HepG2 (cell line): ENCODE measurements at regions not wholly inside any gene's neighbourhood (a gene's known extent, or its start where the extent isn't known, plus 50 kb on each side); places are given as distances from the start of the nearest gene placed in this dataset.

ENCODE experiments used
- ATAC-seq: fragments of 200-7000 bp; cut with Tn5 transposase; 3 replicates; pipeline ENCODE4 v1.9.1; 2020; ENCODE audit warnings: mild to moderate bottlenecking, moderate library complexity
- BruUV-seq: library from RNA; stranded (reverse); fragments of 400-500 nt; replicated peaks from 2 replicates; lab custom pipeline; 2021; lab: Mats Ljungman, UMichigan
- CTCF ChIA-PET: fragments of 300-600 bp; formaldehyde crosslinking; extraction: SDS; loops from one replicate; lab custom pipeline; 2021; ENCODE audit warnings: low total read pairs, inconsistent platforms, low intra/inter-chr PET ratio; lab: Yijun Ruan, JAX
- POLR2A ChIA-PET: fragments of 350-600 bp; sonication (Branson Sonifier 250); formaldehyde crosslinking; loops from one replicate; lab custom pipeline; 2020; ENCODE audit warnings: antibody characterized with exemption, inconsistent platforms; lab: Yijun Ruan, JAX
- DNase-seq: peaks from one replicate; pipeline ENCODE4 v3.0.0-alpha.2; 2015; ENCODE audit warnings: low spot score
- FAIRE-seq: peaks from 3 replicates; lab custom pipeline; 2011; peaks lifted over from hg19 to GRCh38; lab: Jason Lieb, UNC
- H2AFZ ChIP-seq: one replicate; pipeline ENCODE4 v1.6.1; 2011; ENCODE audit warnings: low read length, inconsistent platforms
- H3K27ac ChIP-seq: fragments of 300-600 bp; 3 replicates; pipeline ENCODE4 v1.8.0; 2011; ENCODE audit warnings: mixed run types, mild to moderate bottlenecking, mixed read lengths, low read length, inconsistent platforms; ENCODE audit not compliant: insufficient read depth; ENCODE audit errors: extremely low read length
- H3K27me3 ChIP-seq, 2 experiments: fragments of 200-600 bp in 1 of 2; 2 replicates in 1 of 2; 3 replicates in 1 of 2; pipeline versions ENCODE4 v1.6.0 to v1.8.0; 2011; ENCODE audit warnings: low read length in 2 of 2, mild to moderate bottlenecking in 2 of 2, moderate library complexity in 2 of 2, inconsistent platforms in 1 of 2; ENCODE audit not compliant: insufficient read depth in 2 of 2, control insufficient read depth in 1 of 2
- H3K36me3 ChIP-seq, 2 experiments: fragments of 200-600 bp in 1 of 2; replicated peaks in 1 of 2; 2 replicates in 1 of 2; 3 replicates in 1 of 2; pipeline versions ENCODE4 v1.5.1 to v1.8.0; 2011; ENCODE audit warnings: low read length in 2 of 2, inconsistent platforms in 1 of 2; ENCODE audit not compliant: insufficient read depth in 2 of 2, control insufficient read depth in 1 of 2
- H3K4me1 ChIP-seq: 2 replicates; pipeline ENCODE4 v1.5.1; 2012; ENCODE audit warnings: low read length, inconsistent platforms; ENCODE audit not compliant: insufficient read depth
- H3K4me2 ChIP-seq: 2 replicates; pipeline ENCODE4 v1.6.0; 2011; ENCODE audit warnings: low read depth, low read length, inconsistent platforms
- H3K4me3 ChIP-seq, 3 experiments: fragments of 200-600 bp in 1 of 3; sonication (generic), shearing (Covaris generic) in 1 of 3; replicated peaks in 1 of 3; 2 replicates each; pipeline ENCODE4 v1.5.1; 2011 to 2016; ENCODE audit warnings: low read length in 3 of 3, inconsistent platforms in 2 of 3, low read depth in 2 of 3, mild to moderate bottlenecking in 2 of 3, control low read depth in 1 of 3, mixed read lengths in 1 of 3; ENCODE audit not compliant: insufficient read depth in 1 of 3
- H3K79me2 ChIP-seq: one replicate; pipeline ENCODE4 v1.6.1; 2011; ENCODE audit warnings: low read length, inconsistent platforms; ENCODE audit not compliant: insufficient read depth
- H3K9ac ChIP-seq: 2 replicates; pipeline ENCODE4 v1.6.0; 2011; ENCODE audit warnings: mild to moderate bottlenecking, low read depth, low read length, inconsistent platforms; ENCODE audit not compliant: insufficient read depth
- H3K9me3 ChIP-seq: 2 replicates; pipeline ENCODE4 v1.5.1; 2012; ENCODE audit warnings: mild to moderate bottlenecking, low read length
- H4K20me1 ChIP-seq: 2 replicates; pipeline ENCODE4 v1.6.0; 2011; ENCODE audit warnings: inconsistent platforms, mild to moderate bottlenecking, low read length, moderate library complexity; ENCODE audit not compliant: insufficient read depth
- NFYC ChIP-seq: IDR thresholded peaks from 2 replicates; pipeline ENCODE4 v1.6.1; 2016; ENCODE audit warnings: missing genetic modification reagents, missing compliant biosample characterization
- PAXIP1 ChIP-seq: sonication (generic); formaldehyde crosslinking; conservative IDR thresholded peaks from 2 replicates; pipeline ENCODE4 v1.4.0; 2020; ENCODE audit warnings: mild to moderate bottlenecking, missing genetic modification reagents, moderate library complexity
- RBM22 ChIP-seq: fragments of 200-400 bp; formaldehyde crosslinking; optimal IDR thresholded peaks from 2 replicates; pipeline ENCODE3; 2017; ENCODE audit warnings: mild to moderate bottlenecking, low read length, moderate library complexity
- SIX4 ChIP-seq: sonication (generic); formaldehyde crosslinking; IDR thresholded peaks from 2 replicates; pipeline ENCODE4 v1.4.0; 2020; ENCODE audit warnings: missing genetic modification reagents
- SRSF1 ChIP-seq: fragments of 200-400 bp; formaldehyde crosslinking; optimal IDR thresholded peaks from 2 replicates; pipeline ENCODE3; 2017; ENCODE audit warnings: mild to moderate bottlenecking, low read depth, low read length, moderate library complexity
- ZMYM4 ChIP-seq: sonication (generic); formaldehyde crosslinking; IDR thresholded peaks from 2 replicates; pipeline ENCODE4 v1.8.1; 2023; ENCODE audit warnings: mild to moderate bottlenecking, missing genetic modification reagents
- ZNF782 ChIP-seq: sonication (generic); formaldehyde crosslinking; IDR thresholded peaks from 2 replicates; pipeline ENCODE4 v1.4.0; 2020; ENCODE audit warnings: missing genetic modification reagents, mild to moderate bottlenecking, borderline replicate concordance
- WGBS: methylation state at CpG from one replicate; pipeline ENCODE4 v1.1.6; 2017; ENCODE audit warnings: low lambda C conversion rate; 5-methylcytosine and 5-hydroxymethylcytosine counted together
- in situ Hi-C: cut with HindIII; loops from 2 replicates; pipeline ENCODE4 v1.10.0; 2017; ENCODE audit warnings: low pct_unique_long_range_greater_than_20kb; ENCODE audit not compliant: extremely low pct_ligation_motif_present
- intact Hi-C: fragments of 100-400 bp; cut with micrococcal nuclease; formaldehyde crosslinking; loops from one replicate; pipeline ENCODE4 v1.10.0; 2022; ENCODE audit not compliant: unreplicated experiment
- TF ChIP-seq, protein P1 (sequence below): sonication (generic); formaldehyde crosslinking; IDR thresholded peaks from 2 replicates; pipeline ENCODE4 v1.4.0; 2020; ENCODE audit warnings: missing genetic modification reagents, borderline replicate concordance
- TF ChIP-seq, protein P2 (sequence below): sonication (generic); formaldehyde crosslinking; IDR thresholded peaks from 2 replicates; pipeline ENCODE4; 2020; ENCODE audit warnings: missing genetic modification reagents, mild to moderate bottlenecking, borderline replicate concordance

DNA sequence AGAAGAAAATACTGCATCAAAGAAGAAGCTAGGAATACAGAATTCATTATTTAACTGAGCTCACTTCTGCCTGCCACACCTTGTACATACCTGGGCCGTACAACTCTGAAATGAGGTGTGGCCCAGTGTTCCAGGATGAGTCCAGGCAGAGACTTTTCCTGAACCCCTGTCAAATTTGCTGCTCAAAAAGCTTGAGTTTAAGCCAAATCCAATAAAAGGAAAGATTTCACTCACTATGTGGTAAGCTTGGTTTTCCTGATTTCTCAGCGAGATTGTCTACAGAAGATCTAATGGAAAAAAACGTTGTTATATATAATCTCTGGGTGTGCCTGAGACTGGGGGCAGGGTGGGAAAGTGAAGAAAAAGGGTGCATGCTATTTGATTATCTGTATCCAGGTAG is 72.1 kb upstream of the EGFR start:
- H3K36me3 ChIP-seq = no peaks in the 10 kb centered on the region
- H3K9me3 ChIP-seq = no peaks in the 10 kb centered on the region
- no peak overlapping the region for H2AFZ ChIP-seq
- no peaks in the 10 kb centered on the region for H3K4me1 ChIP-seq
- no TSS peak for BruUV-seq
- FAIRE-seq = no peak
- no peaks in the 10 kb centered on the region for H4K20me1 ChIP-seq
- CTCF ChIA-PET = no interaction called here
- 7% methylated on average over 3 of the region's 3 CpGs for WGBS
- no peak overlapping the region for H3K9ac ChIP-seq
- in situ Hi-C loops = no loop called here
- no peaks in the 10 kb centered on the region for H3K27me3 ChIP-seq
- H3K4me2 ChIP-seq = no peak overlapping the region
- no peak overlapping the region for H3K4me3 ChIP-seq
- intact Hi-C loops = no loop called here
- no peak overlapping the region for H3K27ac ChIP-seq
- POLR2A ChIA-PET = no interaction called here
- TF ChIP-seq NFYC (CRISPR knock-in tag) = no peak
- TF ChIP-seq RBM22 = no peak
- no peak for TF ChIP-seq PAXIP1 (CRISPR knock-in tag)
- TF ChIP-seq, protein P1, sequence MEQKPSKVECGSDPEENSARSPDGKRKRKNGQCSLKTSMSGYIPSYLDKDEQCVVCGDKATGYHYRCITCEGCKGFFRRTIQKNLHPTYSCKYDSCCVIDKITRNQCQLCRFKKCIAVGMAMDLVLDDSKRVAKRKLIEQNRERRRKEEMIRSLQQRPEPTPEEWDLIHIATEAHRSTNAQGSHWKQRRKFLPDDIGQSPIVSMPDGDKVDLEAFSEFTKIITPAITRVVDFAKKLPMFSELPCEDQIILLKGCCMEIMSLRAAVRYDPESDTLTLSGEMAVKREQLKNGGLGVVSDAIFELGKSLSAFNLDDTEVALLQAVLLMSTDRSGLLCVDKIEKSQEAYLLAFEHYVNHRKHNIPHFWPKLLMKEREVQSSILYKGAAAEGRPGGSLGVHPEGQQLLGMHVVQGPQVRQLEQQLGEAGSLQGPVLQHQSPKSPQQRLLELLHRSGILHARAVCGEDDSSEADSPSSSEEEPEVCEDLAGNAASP = no peak
- TF ChIP-seq, protein P2, sequence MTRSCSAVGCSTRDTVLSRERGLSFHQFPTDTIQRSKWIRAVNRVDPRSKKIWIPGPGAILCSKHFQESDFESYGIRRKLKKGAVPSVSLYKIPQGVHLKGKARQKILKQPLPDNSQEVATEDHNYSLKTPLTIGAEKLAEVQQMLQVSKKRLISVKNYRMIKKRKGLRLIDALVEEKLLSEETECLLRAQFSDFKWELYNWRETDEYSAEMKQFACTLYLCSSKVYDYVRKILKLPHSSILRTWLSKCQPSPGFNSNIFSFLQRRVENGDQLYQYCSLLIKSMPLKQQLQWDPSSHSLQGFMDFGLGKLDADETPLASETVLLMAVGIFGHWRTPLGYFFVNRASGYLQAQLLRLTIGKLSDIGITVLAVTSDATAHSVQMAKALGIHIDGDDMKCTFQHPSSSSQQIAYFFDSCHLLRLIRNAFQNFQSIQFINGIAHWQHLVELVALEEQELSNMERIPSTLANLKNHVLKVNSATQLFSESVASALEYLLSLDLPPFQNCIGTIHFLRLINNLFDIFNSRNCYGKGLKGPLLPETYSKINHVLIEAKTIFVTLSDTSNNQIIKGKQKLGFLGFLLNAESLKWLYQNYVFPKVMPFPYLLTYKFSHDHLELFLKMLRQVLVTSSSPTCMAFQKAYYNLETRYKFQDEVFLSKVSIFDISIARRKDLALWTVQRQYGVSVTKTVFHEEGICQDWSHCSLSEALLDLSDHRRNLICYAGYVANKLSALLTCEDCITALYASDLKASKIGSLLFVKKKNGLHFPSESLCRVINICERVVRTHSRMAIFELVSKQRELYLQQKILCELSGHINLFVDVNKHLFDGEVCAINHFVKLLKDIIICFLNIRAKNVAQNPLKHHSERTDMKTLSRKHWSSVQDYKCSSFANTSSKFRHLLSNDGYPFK (CRISPR knock-in tag) = no peak
- no peak for TF ChIP-seq ZMYM4 (CRISPR knock-in tag)
- no peak for TF ChIP-seq SRSF1
- TF ChIP-seq SIX4 (CRISPR knock-in tag) = no peak
- no peak for TF ChIP-seq ZNF782 (CRISPR knock-in tag)
- H3K79me2 ChIP-seq = no peaks in the 10 kb centered on the region
- no peak for ATAC-seq
- DNase-seq = no peak
